ENCODE measurements at regions not wholly inside any gene's neighbourhood (a gene's known extent, or its start where the extent isn't known, plus 50 kb on each side); places are given as distances from the start of the nearest gene placed in this dataset.

DNA sequence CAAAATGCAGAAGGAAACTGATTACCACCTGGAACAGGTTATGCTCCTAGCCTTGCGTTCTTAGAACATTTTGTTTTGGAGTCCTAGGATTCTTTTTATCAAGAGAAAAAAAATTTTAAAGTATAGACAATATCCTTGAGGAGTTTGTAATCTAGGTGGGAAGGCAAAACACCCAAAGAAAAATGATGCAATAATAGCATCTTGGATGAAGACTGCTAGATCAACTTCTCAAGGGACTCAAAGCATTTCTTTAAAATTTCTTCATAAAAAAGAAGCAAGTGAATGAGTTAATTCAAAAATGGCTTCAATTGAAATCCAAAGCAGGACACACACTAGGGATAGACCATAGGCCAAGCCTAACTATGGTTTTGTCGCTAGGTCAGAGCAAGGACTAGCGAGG, 515.8 kb upstream of the ZFHX3 start:
- Histone ChIP-seq H3K27ac (ENCODE audit: low read depth, low read length, poor library complexity, severe bottlenecking) (no peak overlapping the region), H3K4me2 (ENCODE audit: low read length) (no peak overlapping the region), H4K20me1 (ENCODE audit: insufficient read depth, low read length) (no peaks in the 10 kb centered on the region), H3K9me3 (ENCODE audit: low read length) (no peaks in the 10 kb centered on the region), H3K4me1 (ENCODE audit: insufficient read depth, low read length, poor library complexity, severe bottlenecking) (no peaks in the 10 kb centered on the region), H3K36me3 (ENCODE audit: insufficient read depth, low read length) (no peaks in the 10 kb centered on the region), H3K79me2 (ENCODE audit: insufficient read depth, low read depth, low read length) (no peaks in the 10 kb centered on the region), H3K4me3 (ENCODE audit: low read depth, low read length, poor library complexity, severe bottlenecking) (no peak overlapping the region), H2AFZ (ENCODE audit: low read length) (no peak overlapping the region), H3K9me2 (ENCODE audit: insufficient read depth, low read length) (no peaks in the 10 kb centered on the region)
- TF ChIP-seq, protein P1, sequence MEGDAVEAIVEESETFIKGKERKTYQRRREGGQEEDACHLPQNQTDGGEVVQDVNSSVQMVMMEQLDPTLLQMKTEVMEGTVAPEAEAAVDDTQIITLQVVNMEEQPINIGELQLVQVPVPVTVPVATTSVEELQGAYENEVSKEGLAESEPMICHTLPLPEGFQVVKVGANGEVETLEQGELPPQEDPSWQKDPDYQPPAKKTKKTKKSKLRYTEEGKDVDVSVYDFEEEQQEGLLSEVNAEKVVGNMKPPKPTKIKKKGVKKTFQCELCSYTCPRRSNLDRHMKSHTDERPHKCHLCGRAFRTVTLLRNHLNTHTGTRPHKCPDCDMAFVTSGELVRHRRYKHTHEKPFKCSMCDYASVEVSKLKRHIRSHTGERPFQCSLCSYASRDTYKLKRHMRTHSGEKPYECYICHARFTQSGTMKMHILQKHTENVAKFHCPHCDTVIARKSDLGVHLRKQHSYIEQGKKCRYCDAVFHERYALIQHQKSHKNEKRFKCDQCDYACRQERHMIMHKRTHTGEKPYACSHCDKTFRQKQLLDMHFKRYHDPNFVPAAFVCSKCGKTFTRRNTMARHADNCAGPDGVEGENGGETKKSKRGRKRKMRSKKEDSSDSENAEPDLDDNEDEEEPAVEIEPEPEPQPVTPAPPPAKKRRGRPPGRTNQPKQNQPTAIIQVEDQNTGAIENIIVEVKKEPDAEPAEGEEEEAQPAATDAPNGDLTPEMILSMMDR (conservative IDR thresholded peaks at IDR 0.05; ENCODE audit: low read length), result no peak
- no peak for TF ChIP-seq EZH2phosphoT487 (IDR thresholded peaks at IDR 0.05; ENCODE audit: borderline replicate concordance, low read depth, low read length)
- DNase-seq (ENCODE audit: low spot score), result no peak
- ChIA-PET CTCF (ENCODE audit: unreplicated experiment) (no interaction called here), POLR2A (no interaction called here)
- no TSS peak for BruUV-seq (replicated peaks)
- intact Hi-C loops (cut with micrococcal nuclease; ENCODE audit: unreplicated experiment), result no loop called here

DNA sequence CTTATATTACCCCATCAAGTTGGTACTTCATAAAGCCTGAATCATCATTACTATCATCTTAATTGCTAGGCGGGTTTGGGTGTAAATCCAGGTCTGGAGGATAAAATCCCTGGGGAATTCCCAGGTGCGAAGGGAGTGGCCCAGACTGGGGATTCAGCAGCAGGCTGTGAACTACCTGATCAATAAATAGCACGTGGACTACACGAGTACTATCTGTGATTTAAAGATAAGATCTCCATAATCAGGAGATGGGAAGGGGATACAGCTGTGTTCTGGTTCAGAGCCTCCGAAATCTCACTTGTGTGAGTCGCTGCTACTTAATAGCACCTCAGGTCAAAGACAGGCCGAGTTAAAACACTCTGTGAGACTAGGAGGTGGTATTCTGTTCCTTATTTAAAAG, 512.6 kb upstream of the ZFHX3 start:
- Histone ChIP-seq H3K36me3 (ENCODE audit: insufficient read depth, low read length) (no peaks in the 10 kb centered on the region), H3K4me2 (ENCODE audit: low read length) (no peak overlapping the region), H4K20me1 (ENCODE audit: insufficient read depth, low read length) (no peaks in the 10 kb centered on the region), H3K27ac (ENCODE audit: low read depth, low read length, poor library complexity, severe bottlenecking) (no peak overlapping the region), H3K4me3 (ENCODE audit: low read depth, low read length, poor library complexity, severe bottlenecking) (no peak overlapping the region), H3K79me2 (ENCODE audit: insufficient read depth, low read depth, low read length) (no peaks in the 10 kb centered on the region), H3K9me2 (ENCODE audit: insufficient read depth, low read length) (no peaks in the 10 kb centered on the region), H3K4me1 (ENCODE audit: insufficient read depth, low read length, poor library complexity, severe bottlenecking) (no peaks in the 10 kb centered on the region), H3K9me3 (ENCODE audit: low read length) (no peaks in the 10 kb centered on the region), H2AFZ (ENCODE audit: low read length) (no peak overlapping the region)
- TF ChIP-seq EZH2phosphoT487 (IDR thresholded peaks at IDR 0.05; ENCODE audit: borderline replicate concordance, low read depth, low read length), result no peak
- TF ChIP-seq, protein P1 (conservative IDR thresholded peaks at IDR 0.05; ENCODE audit: low read length), result no peak
- ChIA-PET POLR2A (no interaction called here), CTCF (ENCODE audit: unreplicated experiment) (no interaction called here)
- BruUV-seq (replicated peaks), result no TSS peak
- intact Hi-C loops (cut with micrococcal nuclease; ENCODE audit: unreplicated experiment), result no loop called here
- DNase-seq (ENCODE audit: low spot score), result no peak

DNA sequence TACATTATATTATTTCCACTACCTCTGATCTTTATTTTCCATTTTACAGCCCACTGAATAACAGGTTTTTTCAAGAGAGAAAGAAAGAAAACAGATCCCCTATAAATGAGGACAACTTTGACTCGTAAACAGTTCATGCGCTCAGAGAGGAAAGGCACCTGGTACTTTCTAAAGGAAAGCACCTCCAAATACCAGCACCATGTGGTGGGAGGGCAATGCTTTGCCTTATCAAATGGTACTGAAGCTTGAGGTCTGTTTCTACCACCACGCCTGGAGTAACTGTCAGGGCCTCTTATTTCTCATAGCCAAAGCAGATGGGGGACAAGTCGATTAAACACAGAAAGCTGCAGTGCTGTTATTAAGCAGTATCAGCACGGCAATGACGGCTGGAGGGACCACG, 510.3 kb upstream of the ZFHX3 start:
- H3K36me3 ChIP-seq (ENCODE audit: insufficient read depth, low read length), result no peaks in the 10 kb centered on the region
- POLR2A ChIA-PET, result interaction anchor here (0.7 to 0.9 kb wide), 2 partner anchors 12 to 13 kb away, joined by 5 to 10 read pairs; no protein-coding TSS in a partner anchor
- no peaks in the 10 kb centered on the region for H3K9me2 ChIP-seq (ENCODE audit: insufficient read depth, low read length)
- CTCF ChIA-PET (ENCODE audit: unreplicated experiment), result no interaction called here
- H3K79me2 ChIP-seq (ENCODE audit: insufficient read depth, low read depth, low read length), result no peaks in the 10 kb centered on the region
- H3K4me2 ChIP-seq (ENCODE audit: low read length), result no peak overlapping the region
- no peaks in the 10 kb centered on the region for H3K4me1 ChIP-seq (ENCODE audit: insufficient read depth, low read length, poor library complexity, severe bottlenecking)
- H3K9me3 ChIP-seq (ENCODE audit: low read length), result no peaks in the 10 kb centered on the region
- DNase-seq (ENCODE audit: low spot score), result no peak
- H3K4me3 ChIP-seq (ENCODE audit: low read depth, low read length, poor library complexity, severe bottlenecking), result no peak overlapping the region
- no peaks in the 10 kb centered on the region for H4K20me1 ChIP-seq (ENCODE audit: insufficient read depth, low read length)
- H2AFZ ChIP-seq (ENCODE audit: low read length), result no peak overlapping the region
- no TSS peak for BruUV-seq (replicated peaks)
- intact Hi-C loops (cut with micrococcal nuclease; ENCODE audit: unreplicated experiment), result no loop called here
- no peak overlapping the region for H3K27ac ChIP-seq (ENCODE audit: low read depth, low read length, poor library complexity, severe bottlenecking)
- no peak for TF ChIP-seq EZH2phosphoT487 (IDR thresholded peaks at IDR 0.05; ENCODE audit: borderline replicate concordance, low read depth, low read length)
- TF ChIP-seq, protein P1 (conservative IDR thresholded peaks at IDR 0.05; ENCODE audit: low read length), result no peak

All from OCI-LY7 (cell line).